ENCODE measurements at regions not wholly inside any gene's neighbourhood (a gene's known extent, or its start where the extent isn't known, plus 50 kb on each side); places are given as distances from the start of the nearest gene placed in this dataset.
"Not testable (repeated sequence)": the region's sequence is repeated elsewhere in the genome, so short reads cannot be mapped to it uniquely, and the experiment has no call there.

- 100% methylated on average over 1 of the region's 2 CpGs for WGBS (ENCODE audit: insufficient coverage)
- H3K4me3 ChIP-seq (ENCODE audit: control insufficient read depth in 1 of 7, extremely low read depth in 1 of 7, insufficient read depth in 4 of 7, low read depth in 2 of 7, low read length in 6 of 7), result no peak overlapping the region
- H3K36me3 ChIP-seq (ENCODE audit: control insufficient read depth in 4 of 4, insufficient read depth in 4 of 4, low read length in 3 of 4), result no peaks in the 10 kb centered on the region
- DNase-seq, result no peak
- no peaks in the 10 kb centered on the region for H3K9me3 ChIP-seq (ENCODE audit: control extremely low read depth in 1 of 5, control insufficient read depth in 4 of 5, insufficient read depth in 2 of 5, low read depth in 1 of 5, low read length in 4 of 5)
- no peak overlapping the region for H3K27ac ChIP-seq (ENCODE audit: insufficient read depth in 1 of 2, low read depth in 1 of 2, low read length in 2 of 2, poor library complexity in 1 of 2, severe bottlenecking in 2 of 2)
- H3K27me3 ChIP-seq (replicated peaks in 2 of 5; ENCODE audit: control insufficient read depth in 4 of 5, insufficient read depth in 5 of 5, low read length in 4 of 5), result no peaks in the 10 kb centered on the region
- ChIA-PET CTCF (no interaction called here), POLR2A (no interaction called here)
- no peaks in the 10 kb centered on the region for H3K4me1 ChIP-seq (ENCODE audit: control extremely low read depth in 1 of 4, control insufficient read depth in 4 of 4, insufficient read depth in 4 of 4, low read length in 3 of 4)
These were observed 138.6 kb upstream of the FAM78B start for GRCh38 chr1:166305371-166305770.

GRCh38 chr1:166307261-166308188 is 140.7 kb upstream of the FAM78B start:
- WGBS (ENCODE audit: insufficient coverage), result 91% methylated on average over 7 of the region's 9 CpGs
- POLR2A ChIA-PET, result no interaction called here
- no peak overlapping the region for H3K27ac ChIP-seq (ENCODE audit: insufficient read depth in 1 of 2, low read depth in 1 of 2, low read length in 2 of 2, poor library complexity in 1 of 2, severe bottlenecking in 2 of 2)
- H3K27me3 ChIP-seq (replicated peaks in 2 of 5; ENCODE audit: control insufficient read depth in 4 of 5, insufficient read depth in 5 of 5, low read length in 4 of 5), result no peaks in the 10 kb centered on the region
- no peaks in the 10 kb centered on the region for H3K9me3 ChIP-seq (ENCODE audit: control extremely low read depth in 1 of 5, control insufficient read depth in 4 of 5, insufficient read depth in 2 of 5, low read depth in 1 of 5, low read length in 4 of 5)
- no peak for DNase-seq
- H3K4me1 ChIP-seq (ENCODE audit: control extremely low read depth in 1 of 4, control insufficient read depth in 4 of 4, insufficient read depth in 4 of 4, low read length in 3 of 4), result no peaks in the 10 kb centered on the region
- H3K4me3 ChIP-seq (ENCODE audit: control insufficient read depth in 1 of 7, extremely low read depth in 1 of 7, insufficient read depth in 4 of 7, low read depth in 2 of 7, low read length in 6 of 7), result no peak overlapping the region
- H3K36me3 ChIP-seq (ENCODE audit: control insufficient read depth in 4 of 4, insufficient read depth in 4 of 4, low read length in 3 of 4), result no peaks in the 10 kb centered on the region
- CTCF ChIA-PET, result no interaction called here

- POLR2A ChIA-PET; DNase-seq; H3K27me3 ChIP-seq (replicated peaks in 2 of 5; ENCODE audit: control insufficient read depth in 4 of 5, insufficient read depth in 5 of 5, low read length in 4 of 5); H3K36me3 ChIP-seq (ENCODE audit: control insufficient read depth in 4 of 4, insufficient read depth in 4 of 4, low read length in 3 of 4); H3K27ac ChIP-seq (ENCODE audit: insufficient read depth in 1 of 2, low read depth in 1 of 2, low read length in 2 of 2, poor library complexity in 1 of 2, severe bottlenecking in 2 of 2); H3K9me3 ChIP-seq (ENCODE audit: control extremely low read depth in 1 of 5, control insufficient read depth in 4 of 5, insufficient read depth in 2 of 5, low read depth in 1 of 5, low read length in 4 of 5); H3K4me3 ChIP-seq (ENCODE audit: control insufficient read depth in 1 of 7, extremely low read depth in 1 of 7, insufficient read depth in 4 of 7, low read depth in 2 of 7, low read length in 6 of 7); H3K4me1 ChIP-seq (ENCODE audit: control extremely low read depth in 1 of 4, control insufficient read depth in 4 of 4, insufficient read depth in 4 of 4, low read length in 3 of 4); CTCF ChIA-PET: not testable (repeated sequence)
- 90% methylated on average over 3 of the region's 5 CpGs for WGBS (ENCODE audit: insufficient coverage)
These were observed 149.5 kb upstream of the FAM78B start for GRCh38 chr1:166316306-166316705.

GRCh38 chr1:166322470-166322869 is 155.7 kb upstream of the FAM78B start:
- no peaks in the 10 kb centered on the region for H3K36me3 ChIP-seq (ENCODE audit: control insufficient read depth in 4 of 4, insufficient read depth in 4 of 4, low read length in 3 of 4)
- CTCF ChIA-PET, result interaction anchor here (1.5 kb wide), 1 partner anchor 9 kb away, joined by 4 read pairs; no protein-coding TSS in a partner anchor
- no peak for DNase-seq
- 100% methylated on average over 1 of the region's 3 CpGs for WGBS (ENCODE audit: insufficient coverage)
- H3K27ac ChIP-seq (ENCODE audit: insufficient read depth in 1 of 2, low read depth in 1 of 2, low read length in 2 of 2, poor library complexity in 1 of 2, severe bottlenecking in 2 of 2), result no peak overlapping the region
- H3K4me1 ChIP-seq (ENCODE audit: control extremely low read depth in 1 of 4, control insufficient read depth in 4 of 4, insufficient read depth in 4 of 4, low read length in 3 of 4), result no peaks in the 10 kb centered on the region
- no peaks in the 10 kb centered on the region for H3K27me3 ChIP-seq (replicated peaks in 2 of 5; ENCODE audit: control insufficient read depth in 4 of 5, insufficient read depth in 5 of 5, low read length in 4 of 5)
- no peak overlapping the region for H3K4me3 ChIP-seq (ENCODE audit: control insufficient read depth in 1 of 7, extremely low read depth in 1 of 7, insufficient read depth in 4 of 7, low read depth in 2 of 7, low read length in 6 of 7)
- POLR2A ChIA-PET, result no interaction called here
- no peaks in the 10 kb centered on the region for H3K9me3 ChIP-seq (ENCODE audit: control extremely low read depth in 1 of 5, control insufficient read depth in 4 of 5, insufficient read depth in 2 of 5, low read depth in 1 of 5, low read length in 4 of 5)

GRCh38 chr1:166327886-166328285 is 161.1 kb upstream of the FAM78B start:
- Histone ChIP-seq H3K27me3 (replicated peaks in 2 of 5; ENCODE audit: control insufficient read depth in 4 of 5, insufficient read depth in 5 of 5, low read length in 4 of 5) (no peaks in the 10 kb centered on the region), H3K9me3 (ENCODE audit: control extremely low read depth in 1 of 5, control insufficient read depth in 4 of 5, insufficient read depth in 2 of 5, low read depth in 1 of 5, low read length in 4 of 5) (no peaks in the 10 kb centered on the region), H3K27ac (ENCODE audit: insufficient read depth in 1 of 2, low read depth in 1 of 2, low read length in 2 of 2, poor library complexity in 1 of 2, severe bottlenecking in 2 of 2) (no peak overlapping the region), H3K4me3 (ENCODE audit: control insufficient read depth in 1 of 7, extremely low read depth in 1 of 7, insufficient read depth in 4 of 7, low read depth in 2 of 7, low read length in 6 of 7) (no peak overlapping the region), H3K36me3 (ENCODE audit: control insufficient read depth in 4 of 4, insufficient read depth in 4 of 4, low read length in 3 of 4) (no peaks in the 10 kb centered on the region), H3K4me1 (ENCODE audit: control extremely low read depth in 1 of 4, control insufficient read depth in 4 of 4, insufficient read depth in 4 of 4, low read length in 3 of 4) (no peaks in the 10 kb centered on the region)
- CTCF ChIA-PET, result no interaction called here
- DNase-seq, result no peak
- WGBS (ENCODE audit: insufficient coverage), result 100% methylated on average over 5 of the region's 5 CpGs
- POLR2A ChIA-PET, result no interaction called here

- ChIA-PET CTCF (no interaction called here), POLR2A (no interaction called here)
- H3K36me3 ChIP-seq (ENCODE audit: control insufficient read depth in 4 of 4, insufficient read depth in 4 of 4, low read length in 3 of 4), result no peaks in the 10 kb centered on the region
- no peak overlapping the region for H3K27ac ChIP-seq (ENCODE audit: insufficient read depth in 1 of 2, low read depth in 1 of 2, low read length in 2 of 2, poor library complexity in 1 of 2, severe bottlenecking in 2 of 2)
- no peak for DNase-seq
- H3K4me3 ChIP-seq (ENCODE audit: control insufficient read depth in 1 of 7, extremely low read depth in 1 of 7, insufficient read depth in 4 of 7, low read depth in 2 of 7, low read length in 6 of 7), result no peak overlapping the region
- H3K4me1 ChIP-seq (ENCODE audit: control extremely low read depth in 1 of 4, control insufficient read depth in 4 of 4, insufficient read depth in 4 of 4, low read length in 3 of 4), result no peaks in the 10 kb centered on the region
- no CpG with 5 or more reads among the region's 1 CpG for WGBS (ENCODE audit: insufficient coverage)
- H3K9me3 ChIP-seq (ENCODE audit: control extremely low read depth in 1 of 5, control insufficient read depth in 4 of 5, insufficient read depth in 2 of 5, low read depth in 1 of 5, low read length in 4 of 5), result no peaks in the 10 kb centered on the region
- no peaks in the 10 kb centered on the region for H3K27me3 ChIP-seq (replicated peaks in 2 of 5; ENCODE audit: control insufficient read depth in 4 of 5, insufficient read depth in 5 of 5, low read length in 4 of 5)
These were observed 162.2 kb upstream of the FAM78B start for GRCh38 chr1:166328956-166329355.

GRCh38 chr1:166330096-166330495 is 163.3 kb upstream of the FAM78B start:
- no peak overlapping the region for H3K27ac ChIP-seq (ENCODE audit: insufficient read depth in 1 of 2, low read depth in 1 of 2, low read length in 2 of 2, poor library complexity in 1 of 2, severe bottlenecking in 2 of 2)
- 83% methylated on average over 1 of the region's 1 CpG for WGBS (ENCODE audit: insufficient coverage)
- no peaks in the 10 kb centered on the region for H3K36me3 ChIP-seq (ENCODE audit: control insufficient read depth in 4 of 4, insufficient read depth in 4 of 4, low read length in 3 of 4)
- H3K27me3 ChIP-seq (replicated peaks in 2 of 5; ENCODE audit: control insufficient read depth in 4 of 5, insufficient read depth in 5 of 5, low read length in 4 of 5), result no peaks in the 10 kb centered on the region
- H3K9me3 ChIP-seq (ENCODE audit: control extremely low read depth in 1 of 5, control insufficient read depth in 4 of 5, insufficient read depth in 2 of 5, low read depth in 1 of 5, low read length in 4 of 5), result no peaks in the 10 kb centered on the region
- no peaks in the 10 kb centered on the region for H3K4me1 ChIP-seq (ENCODE audit: control extremely low read depth in 1 of 4, control insufficient read depth in 4 of 4, insufficient read depth in 4 of 4, low read length in 3 of 4)
- no peak overlapping the region for H3K4me3 ChIP-seq (ENCODE audit: control insufficient read depth in 1 of 7, extremely low read depth in 1 of 7, insufficient read depth in 4 of 7, low read depth in 2 of 7, low read length in 6 of 7)
- ChIA-PET CTCF (no interaction called here), POLR2A (no interaction called here)
- no peak for DNase-seq
